Left lobe of liver (tissue), 2 donors: ENCODE measurements at regions not wholly inside any gene's neighbourhood (a gene's known extent, or its start where the extent isn't known, plus 50 kb on each side); places are given as distances from the start of the nearest gene placed in this dataset.

Experiments used
- ATAC-seq: fragments of 200-7000 bp; cut with Tn5 transposase; one replicate; pipeline ENCODE4 v1.9.1; 2020; ENCODE audit warnings: mild to moderate bottlenecking, moderate library complexity
- DNase-seq: peaks from one replicate; pipeline ENCODE4 v3.0.0-alpha.2; 2020; ENCODE audit warnings: low spot score
- donor health status: DM: no; HTN: no; CAD: no; lungs with moderate emphysema.
- donor health status: DM: no; HTN: yes; CAD: no.

DNA sequence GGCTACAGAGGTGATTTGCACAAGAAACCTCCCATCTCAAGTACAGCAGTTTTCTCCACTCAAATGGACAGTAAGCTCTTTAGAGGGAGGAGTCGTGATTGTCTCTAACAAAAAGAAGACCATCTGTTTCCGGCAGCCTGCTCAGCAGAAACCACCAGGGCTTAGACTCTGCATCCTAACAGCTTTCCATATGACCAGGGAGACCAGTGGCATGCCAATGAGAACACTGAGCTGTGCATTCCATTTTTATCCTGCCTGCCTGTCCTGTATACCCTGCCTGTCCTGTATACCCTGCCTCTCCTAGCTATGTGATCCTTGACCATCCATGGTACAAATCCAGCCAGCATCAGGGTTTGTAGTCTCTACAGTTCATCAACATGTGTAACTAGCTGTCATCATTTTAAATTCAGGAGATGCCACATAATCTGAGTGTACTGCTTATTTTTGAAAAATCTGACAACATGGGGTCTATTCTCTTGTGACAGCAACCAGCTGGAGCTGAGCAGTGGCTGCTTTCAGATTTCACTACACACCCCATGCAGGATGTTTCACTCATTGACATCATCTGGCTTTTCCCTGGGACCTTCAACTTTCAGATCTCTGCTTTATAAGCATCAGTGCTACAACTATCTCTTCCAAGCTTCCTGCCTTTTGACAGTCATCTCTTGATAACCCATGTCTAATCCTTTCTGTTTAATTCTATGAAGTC is 50.5 kb upstream of the POU2AF2 start:
- ATAC-seq (no peak), DNase-seq (no peak)

DNA sequence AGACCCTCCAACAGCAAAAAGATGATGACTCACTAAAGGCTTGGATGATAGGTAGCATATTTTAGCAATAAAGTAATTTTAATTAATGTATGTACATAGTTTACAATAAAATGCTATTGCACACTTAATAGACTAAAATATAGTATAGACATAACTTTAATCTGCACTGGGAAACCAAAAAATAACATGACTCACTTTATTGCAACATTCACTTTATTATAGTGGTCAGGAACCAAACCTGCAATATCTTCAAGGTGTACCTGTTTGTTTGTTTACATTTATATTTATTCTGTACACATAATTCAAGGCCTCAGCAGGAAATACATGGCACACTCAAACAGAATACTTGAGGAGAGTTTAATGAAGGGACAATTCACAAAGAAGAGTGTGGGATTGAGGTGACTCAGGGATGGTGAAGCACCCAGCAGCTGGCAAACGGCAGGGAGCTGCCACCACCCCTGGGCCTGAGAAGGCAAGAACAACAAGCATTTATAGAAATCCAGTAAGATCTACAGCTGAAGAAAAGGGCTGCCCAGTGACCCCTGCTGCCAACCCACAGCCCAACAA is 51.5 kb upstream of the POU2AF2 start:
- ATAC-seq (no peak), DNase-seq (no peak)

DNA sequence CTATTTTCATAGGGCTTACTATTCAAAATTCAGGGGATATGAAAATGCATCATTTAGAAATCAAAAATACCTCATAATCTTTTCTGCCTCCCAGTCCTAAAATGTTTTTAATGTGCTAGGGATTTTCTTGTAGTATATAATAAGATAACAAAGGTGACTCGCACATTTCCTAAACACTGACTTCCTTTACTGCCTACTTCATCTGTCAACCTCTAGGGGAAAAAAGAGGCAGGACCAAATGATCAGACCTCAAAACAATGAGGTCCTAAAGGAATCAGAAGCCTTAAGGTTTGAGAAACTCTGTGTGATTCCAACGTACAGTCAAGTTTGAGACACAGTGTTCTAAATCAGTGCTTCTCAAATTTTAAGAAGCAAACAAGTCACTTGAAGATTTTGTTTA is 56.1 kb upstream of the POU2AF2 start:
- ATAC-seq (no peak), DNase-seq (no peak)

DNA sequence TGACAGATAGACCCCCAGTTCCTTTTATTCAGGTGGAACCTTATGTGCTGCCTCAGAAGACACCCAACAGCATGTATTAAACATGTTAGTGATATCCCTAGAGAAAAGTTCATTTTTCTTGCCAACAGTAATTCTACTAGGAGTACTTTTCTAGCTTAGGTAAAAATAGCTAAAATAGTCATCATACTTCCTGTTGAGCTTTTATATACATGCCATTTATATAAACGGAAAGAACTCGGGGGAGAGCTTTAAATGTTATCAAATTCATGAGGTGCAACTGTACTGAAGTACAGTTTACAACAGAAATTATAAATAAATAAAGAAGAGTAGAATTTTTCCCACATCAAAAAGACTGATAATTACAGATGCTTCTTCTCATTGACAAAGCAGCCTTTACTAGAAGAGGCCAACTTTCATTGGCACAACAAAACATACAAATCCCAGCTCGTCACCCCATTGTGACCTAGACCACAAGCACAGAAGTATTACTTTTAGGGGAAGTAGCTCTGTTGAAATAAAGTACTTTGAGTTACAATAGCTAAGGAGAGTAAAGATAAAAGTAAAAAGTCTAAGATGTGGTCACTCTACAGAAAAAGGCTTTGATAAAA is 59.1 kb upstream of the POU2AF2 start:
- no peak for ATAC-seq
- DNase-seq: no peak

DNA sequence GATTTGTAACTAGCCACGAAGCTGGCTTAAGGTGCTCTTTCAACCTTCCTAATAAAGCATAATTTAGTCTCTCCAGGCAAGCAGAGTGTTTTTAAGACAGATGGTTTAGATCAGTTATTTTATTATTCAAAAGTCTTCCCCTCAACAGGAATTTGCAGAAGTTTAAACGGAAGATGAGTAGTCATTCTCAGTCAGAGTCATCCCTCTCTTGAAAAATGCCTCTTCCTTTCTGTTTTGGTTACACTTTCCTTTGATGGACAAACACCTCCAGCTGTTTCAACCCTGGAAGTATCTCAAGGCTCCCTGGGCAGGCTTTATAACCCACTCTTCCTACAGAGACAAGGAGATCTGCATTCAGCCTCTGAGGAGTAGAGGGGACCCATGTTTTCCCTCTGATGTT is 60.3 kb upstream of the POU2AF2 start:
- DNase-seq (no peak), ATAC-seq (no peak)

DNA sequence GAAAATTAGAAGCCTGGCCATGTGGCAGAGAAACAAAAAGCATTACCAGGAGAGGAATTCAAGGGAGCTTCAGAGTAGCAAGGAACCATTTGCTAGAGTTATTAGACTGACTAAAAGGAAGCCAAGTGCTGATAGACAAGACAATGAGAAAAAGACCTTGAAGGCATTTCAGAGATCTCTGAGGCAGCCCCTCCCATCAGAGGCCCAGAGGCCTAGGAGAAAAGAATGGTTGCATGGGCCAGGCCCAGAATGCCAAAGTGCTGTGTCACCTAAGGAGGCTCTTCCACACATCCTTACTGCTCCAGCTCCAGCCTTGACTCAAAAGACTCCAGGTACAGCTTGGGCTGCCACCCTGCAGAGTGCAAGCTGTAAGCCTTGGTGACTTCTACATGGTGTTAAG is 61.8 kb upstream of the POU2AF2 start:
- DNase-seq: no peak
- ATAC-seq: no peak

DNA sequence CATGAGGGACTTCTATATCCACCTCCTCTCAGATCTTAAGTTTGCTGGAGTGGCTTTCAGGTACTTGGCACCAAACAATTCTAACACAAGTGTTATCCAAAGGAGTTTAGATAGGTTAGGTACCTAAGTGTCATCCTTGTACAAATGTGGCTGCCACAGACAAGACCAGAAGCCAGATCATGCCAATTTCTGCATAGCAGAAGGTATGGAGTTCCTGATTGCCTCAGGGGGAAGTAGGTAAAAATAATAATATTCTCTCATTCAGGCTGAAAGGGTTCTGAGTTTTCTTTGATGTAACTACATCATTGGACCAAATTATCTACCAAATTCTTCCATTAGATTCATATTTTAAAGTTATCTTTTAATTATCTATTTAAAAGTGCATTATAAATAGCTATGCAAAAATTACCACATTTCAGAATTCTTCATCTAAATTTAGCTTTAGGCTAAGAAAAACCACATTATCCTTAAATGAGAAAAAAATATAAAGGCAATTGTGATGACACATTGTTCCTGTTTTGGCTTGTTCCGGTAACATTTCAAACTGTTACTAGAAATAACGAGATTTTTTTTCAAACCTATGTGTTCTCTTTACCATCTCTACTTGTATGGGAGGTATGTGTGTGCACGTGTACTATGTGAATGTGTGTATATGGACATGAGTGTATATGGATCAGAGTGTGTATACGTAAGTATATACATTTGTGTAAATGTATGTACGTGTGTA is 66.2 kb upstream of the POU2AF2 start:
- no peak for ATAC-seq
- no peak for DNase-seq

DNA sequence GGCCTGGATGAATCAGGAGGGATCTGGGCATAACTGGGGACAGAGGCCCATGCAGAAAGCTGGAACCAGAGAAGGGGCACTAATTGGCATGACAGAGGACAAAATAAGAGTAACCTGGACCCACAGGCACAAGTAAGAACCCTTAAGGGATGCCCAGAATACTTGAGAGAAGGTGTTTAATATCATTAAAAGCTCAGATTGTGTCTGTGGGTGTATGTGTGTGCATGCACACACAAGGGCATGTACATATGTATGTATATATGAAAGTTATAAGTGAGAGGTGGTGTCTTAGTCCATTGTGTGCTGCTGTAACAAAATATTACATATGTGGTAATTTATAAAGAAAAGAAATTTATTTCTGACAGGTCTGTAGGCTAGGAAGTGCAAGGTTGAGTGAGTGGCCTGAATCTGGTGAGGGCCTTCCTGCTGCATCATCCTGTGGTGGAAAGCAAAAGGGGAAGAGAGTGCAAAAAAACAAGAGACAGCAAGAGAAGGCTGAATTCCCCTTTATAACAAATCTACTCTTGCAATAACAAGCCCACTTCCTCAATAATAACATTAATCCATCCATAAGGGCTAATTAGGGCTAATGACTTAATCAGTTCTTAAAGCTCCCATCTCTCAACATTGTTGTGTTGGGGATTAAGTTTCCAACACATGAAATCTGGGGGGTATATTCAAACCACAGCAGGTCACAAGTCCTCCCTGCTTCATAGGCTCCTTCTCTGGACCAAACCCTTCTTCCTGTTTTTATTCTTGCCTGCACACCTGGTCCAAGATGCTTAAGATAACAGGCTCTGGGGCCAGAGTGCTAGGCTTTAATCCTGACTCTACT is 68.3 kb upstream of the POU2AF2 start:
- ATAC-seq (no peak), DNase-seq (no peak)

DNA sequence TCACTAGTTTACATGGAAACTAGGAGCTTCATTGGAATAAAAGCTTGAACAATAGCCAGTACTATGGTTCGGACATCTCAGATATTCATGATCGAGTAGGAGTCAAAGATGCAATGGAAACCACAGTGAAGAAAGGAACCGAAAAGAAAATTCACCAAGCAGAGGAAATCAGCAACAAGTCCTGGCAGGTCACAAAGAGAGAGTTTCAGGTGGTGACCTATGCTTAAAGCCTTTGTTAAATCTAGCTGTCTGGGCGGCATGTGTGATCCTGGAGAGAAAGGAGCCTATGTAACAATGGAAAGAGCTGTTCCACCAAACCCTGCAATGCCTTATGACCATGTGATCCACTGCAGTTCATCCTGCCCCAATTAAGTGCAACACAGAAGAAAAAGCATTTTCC is 68.9 kb upstream of the POU2AF2 start:
- ATAC-seq (no peak), DNase-seq (no peak)

DNA sequence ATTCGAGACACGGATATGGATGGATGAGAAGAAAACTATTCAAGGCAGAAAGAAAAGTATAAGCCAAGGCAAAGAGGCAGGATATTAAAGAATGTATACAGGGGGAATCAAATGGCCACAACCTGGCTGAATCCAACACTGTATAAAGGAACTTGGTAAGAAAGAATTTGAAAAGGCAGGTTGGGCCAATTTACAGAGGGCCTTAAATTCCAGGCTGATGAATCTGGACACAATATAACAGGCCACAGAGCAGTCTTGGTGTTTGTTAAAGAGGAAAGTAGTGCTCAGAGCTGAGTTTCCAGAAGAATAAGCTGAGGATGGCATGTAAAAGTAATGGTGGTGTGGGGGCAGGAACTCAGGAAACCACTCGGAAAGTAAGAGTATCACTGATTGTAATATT is 72.3 kb upstream of the POU2AF2 start:
- no peak for DNase-seq
- no peak for ATAC-seq

DNA sequence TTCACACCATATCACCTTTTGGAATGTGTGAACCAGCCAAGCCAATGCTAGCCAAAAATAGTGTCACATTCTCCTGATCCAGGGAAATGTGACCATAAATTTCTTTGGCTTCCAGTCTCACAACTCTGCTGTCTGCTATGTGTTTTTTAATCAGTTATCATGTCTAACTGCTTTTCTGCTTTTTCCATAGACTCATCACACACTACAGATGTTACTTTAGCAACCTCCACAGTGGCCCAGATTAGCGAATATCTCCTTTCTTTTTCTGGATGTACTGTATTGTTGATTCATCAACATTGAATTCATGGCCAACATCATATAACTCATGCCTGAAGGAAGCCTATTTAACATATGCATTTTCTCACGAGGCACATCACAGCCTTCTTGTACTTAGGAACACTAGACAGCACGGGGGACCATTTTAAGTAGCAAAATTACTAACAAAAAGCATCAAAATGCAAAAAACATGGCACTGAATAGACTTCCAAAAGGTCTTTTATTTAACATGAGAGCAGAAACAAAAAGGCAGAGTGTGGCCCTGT is 73.1 kb upstream of the POU2AF2 start:
- DNase-seq (no peak), ATAC-seq (no peak)

DNA sequence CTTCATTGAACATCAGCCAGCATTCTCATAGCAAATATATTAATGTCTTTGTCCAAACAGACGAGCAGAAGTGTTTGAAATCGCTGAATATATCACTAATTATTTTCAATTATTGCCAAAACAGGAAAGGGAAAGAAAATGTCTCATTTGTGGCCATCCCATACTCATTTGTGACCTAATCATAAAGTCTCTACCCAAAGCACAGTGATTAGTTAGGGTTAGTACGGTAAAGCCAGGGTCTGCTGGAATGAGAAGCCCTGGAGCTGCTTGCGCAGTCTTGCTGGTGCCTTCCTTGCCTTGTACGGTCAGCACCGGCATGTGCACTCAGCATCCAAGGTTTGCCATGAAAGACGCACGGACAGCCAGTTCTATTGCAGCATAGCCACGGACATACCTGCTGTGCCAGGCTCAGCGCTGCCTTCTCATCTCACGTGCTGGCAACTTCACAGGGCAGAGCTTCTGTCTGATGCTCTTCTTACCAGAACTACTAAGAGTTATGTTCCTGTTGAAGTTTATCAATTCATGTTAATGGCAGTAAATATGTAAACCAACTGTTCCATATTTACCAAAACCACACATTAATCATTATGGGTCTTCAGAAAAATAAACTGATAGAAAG is 74.7 kb upstream of the POU2AF2 start:
- DNase-seq (no peak), ATAC-seq (no peak)

DNA sequence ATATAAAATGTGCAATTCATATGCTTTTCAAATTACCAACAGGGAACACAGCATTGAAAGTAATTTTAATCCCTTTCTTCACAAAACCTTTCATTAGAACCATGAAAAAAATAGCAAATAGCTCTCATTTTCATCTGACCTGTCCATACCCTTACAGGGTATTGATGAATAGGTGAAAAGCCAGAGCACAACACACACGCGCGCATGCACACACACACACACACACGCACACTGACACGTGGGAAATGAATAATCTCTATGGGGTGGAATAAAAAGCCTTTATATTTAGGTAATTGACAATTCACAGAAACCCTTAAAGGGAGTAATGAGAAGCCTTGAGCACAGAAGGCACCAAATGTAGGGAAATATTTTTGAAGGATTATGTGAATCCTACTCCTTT is 76.2 kb upstream of the POU2AF2 start:
- DNase-seq: no peak
- no peak for ATAC-seq

DNA sequence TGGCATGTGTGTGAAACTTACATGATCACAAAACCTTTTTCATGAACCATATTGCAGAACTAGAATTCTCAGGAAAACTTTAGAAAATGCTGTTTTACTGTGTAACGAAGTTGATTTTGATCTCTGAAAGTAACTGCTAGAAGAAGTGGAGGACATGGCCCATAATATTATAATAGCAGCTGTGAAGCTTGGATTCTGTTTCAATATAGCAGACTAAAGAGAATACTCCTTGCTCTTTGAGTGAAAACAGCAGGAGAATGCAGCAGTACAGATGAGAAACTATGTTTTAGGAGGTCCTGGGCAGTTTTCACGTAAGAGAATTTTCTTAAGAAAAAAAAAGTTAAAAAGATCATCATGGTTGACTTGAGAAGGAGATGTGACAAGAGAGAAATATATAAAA is 76.7 kb upstream of the POU2AF2 start:
- no peak for ATAC-seq
- DNase-seq: no peak

DNA sequence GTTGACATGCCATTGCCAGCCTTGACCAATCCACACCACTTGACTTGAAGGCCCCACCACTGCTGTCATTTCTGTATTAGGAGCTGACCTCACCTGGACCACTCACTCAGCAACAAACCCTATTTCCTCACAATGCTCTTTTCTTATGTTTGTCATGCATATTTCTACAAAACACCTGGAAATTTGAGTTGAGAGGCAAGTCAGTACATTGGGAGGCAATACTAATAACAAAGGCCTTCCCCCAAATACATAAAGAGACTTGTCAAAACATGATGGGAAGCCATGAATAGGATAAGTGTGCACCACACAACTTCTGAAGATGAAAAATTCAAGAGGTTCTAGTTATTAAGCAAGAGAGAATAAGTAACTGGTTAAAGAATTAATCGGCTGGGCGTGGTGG is 77.9 kb upstream of the POU2AF2 start:
- DNase-seq (no peak), ATAC-seq (no peak)

DNA sequence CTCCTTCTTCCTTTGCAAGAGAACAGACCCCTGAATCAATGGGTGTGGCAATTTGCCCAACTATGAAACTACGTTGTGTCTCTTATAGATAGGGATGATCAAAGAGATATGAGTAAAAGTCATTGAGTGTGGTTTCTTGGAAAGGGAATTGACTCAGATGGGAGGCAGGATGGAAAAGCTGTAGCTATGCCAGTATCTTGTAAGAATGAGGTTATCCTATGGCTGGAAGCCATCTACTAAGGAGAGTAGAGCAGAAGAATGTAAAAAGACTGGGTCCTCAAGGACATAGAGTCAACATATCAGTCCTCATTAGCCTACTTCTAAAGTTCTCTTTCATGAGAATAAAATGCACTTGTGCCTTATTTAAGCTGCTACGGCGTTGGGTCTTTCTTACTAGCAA is 78.9 kb upstream of the POU2AF2 start:
- no peak for DNase-seq
- no peak for ATAC-seq

DNA sequence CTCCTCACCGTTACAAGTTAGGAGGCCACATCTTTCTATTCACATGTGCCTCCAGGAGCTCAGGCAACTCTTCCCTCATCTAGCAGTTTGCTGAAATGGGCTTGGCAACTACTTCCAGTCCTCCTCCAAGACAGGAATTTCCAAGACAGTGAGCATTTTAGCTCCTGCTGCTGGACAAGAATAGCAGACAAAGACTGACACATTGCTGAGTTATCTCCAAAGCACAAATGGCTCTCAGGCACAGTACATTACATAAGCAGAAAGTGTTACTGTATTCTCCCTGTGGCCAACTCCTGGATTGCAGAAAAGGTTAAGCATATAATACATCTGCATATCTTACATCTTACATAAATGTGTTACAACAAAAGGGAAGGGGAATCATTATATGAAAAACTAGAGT is 83.2 kb upstream of the POU2AF2 start:
- DNase-seq (no peak), ATAC-seq (no peak)

DNA sequence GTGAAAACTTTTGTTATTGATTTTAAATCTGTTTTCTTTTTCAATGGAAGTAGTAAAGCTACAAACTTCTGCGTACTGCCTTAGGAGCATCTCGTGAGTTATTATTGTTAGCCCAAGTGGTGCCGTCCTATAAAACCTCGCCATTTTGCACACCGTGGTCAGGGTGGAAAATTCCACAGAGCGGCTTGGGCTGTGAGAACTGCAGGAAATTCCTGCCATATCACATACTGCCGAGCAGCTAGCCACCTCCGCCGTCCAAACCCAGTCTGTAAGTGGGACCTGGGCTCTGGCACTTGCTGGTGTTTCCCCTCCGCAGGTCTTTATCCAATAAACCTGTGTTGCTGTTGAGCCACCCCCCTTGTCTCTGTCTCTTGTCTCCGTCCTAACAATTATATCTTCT is 88.0 kb upstream of the POU2AF2 start:
- no peak for DNase-seq

DNA sequence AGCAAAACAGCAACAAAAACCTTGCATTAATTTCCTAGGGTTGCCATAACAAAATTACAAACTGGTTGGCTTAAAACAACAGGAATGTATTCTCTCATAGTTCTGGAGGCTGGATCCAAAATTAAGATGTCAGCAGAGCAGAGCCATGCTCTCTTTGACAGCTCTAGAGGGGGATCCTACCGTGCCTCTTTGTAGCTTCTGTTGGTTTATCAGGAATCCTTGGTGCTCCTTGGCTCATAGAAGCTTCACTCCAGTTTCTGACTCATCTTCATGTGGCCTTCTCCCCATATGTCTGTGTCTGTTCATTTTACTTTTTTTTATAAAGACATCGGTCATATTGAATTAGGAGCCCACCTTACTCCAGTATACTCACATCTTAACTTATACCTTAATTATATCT is 90.5 kb upstream of the POU2AF2 start:
- no peak for DNase-seq
- no peak for ATAC-seq

More for the DNA sequence above, 88.0 kb upstream of the POU2AF2 start:
- ATAC-seq: no peak

DNA sequence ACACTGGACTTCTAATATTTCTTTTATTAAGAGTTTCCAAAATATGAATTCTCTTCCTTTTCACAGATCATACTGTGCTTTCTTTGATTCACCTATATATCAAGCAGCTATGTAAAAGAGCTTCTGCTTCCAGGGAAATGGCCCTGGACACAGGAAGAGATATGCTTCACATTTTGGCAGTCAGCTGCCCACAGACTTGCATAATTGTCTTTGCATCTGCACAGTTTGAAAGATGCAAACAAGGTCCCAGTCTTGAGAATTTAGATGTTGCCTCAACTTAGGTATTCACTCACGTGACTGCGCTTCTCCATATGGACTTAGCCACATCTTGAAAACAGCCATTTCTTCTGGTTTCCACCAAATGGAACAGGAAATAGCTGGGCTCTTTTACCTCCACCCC is 92.3 kb upstream of the POU2AF2 start:
- DNase-seq: no peak
- no peak for ATAC-seq

DNA sequence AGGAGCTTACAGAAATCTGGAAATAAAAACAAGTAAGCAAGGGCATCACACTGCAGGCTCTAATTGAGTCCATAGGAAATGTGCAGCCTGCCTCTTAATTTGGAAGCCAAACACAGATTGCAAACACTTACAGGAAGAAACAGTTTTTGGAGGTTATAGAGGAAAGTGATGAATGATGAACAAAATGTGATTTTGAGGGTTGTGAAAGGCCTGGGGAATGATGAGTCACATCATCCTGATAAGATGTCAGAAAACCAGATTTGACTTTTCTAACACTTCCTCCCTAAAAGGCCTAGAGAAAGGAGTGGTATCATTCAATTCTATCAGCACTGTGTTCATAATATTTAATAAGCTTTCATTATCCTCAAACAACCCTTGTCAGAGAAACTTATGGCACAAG is 96.6 kb upstream of the POU2AF2 start:
- DNase-seq: no peak
- no peak for ATAC-seq
